Heart right ventricle (tissue), 16 donors: ENCODE measurements at regions not wholly inside any gene's neighbourhood (a gene's known extent, or its start where the extent isn't known, plus 50 kb on each side); places are given as distances from the start of the nearest gene placed in this dataset.

Source experiments
- ATAC-seq, 8 donors: fragments of 200-7000 bp; cut with Tn5 transposase; one replicate each; pipeline ENCODE4 v1.9.1; 2020; ENCODE audit warnings: mild to moderate bottlenecking in 8 of 8, moderate library complexity in 8 of 8, moderate number of reproducible peaks in 1 of 8
- DNase-seq, 2 donors: peaks; one replicate each; pipeline ENCODE4 v3.0.0-alpha.2; 2020
- H3K27ac ChIP-seq, 10 donors: fragments of 200-600 bp; sonication (generic) in 2 of 10; one replicate each; pipeline versions ENCODE4 v1.5.0 to v1.8.0; 2020 to 2022; ENCODE audit warnings: mild to moderate bottlenecking in 3 of 10
- H3K27me3 ChIP-seq, 7 donors: fragments of 200-600 bp; one replicate each; pipeline ENCODE4 v1.8.0; 2021 to 2022; ENCODE audit warnings: mild to moderate bottlenecking in 2 of 7
- H3K36me3 ChIP-seq, 9 donors: fragments of 200-600 bp; sonication (generic) in 1 of 9; one replicate each; pipeline versions ENCODE4 v1.5.0 to v1.8.0; 2020 to 2022; ENCODE audit warnings: mild to moderate bottlenecking in 2 of 9
- H3K4me1 ChIP-seq, 9 donors: fragments of 200-600 bp; sonication (generic) in 1 of 9; one replicate each; pipeline versions ENCODE4 v1.5.0 to v1.8.0; 2020 to 2022; ENCODE audit warnings: mild to moderate bottlenecking in 4 of 9
- H3K4me3 ChIP-seq, 10 donors: fragments of 200-600 bp; sonication (generic) in 2 of 10; one replicate each; pipeline versions ENCODE4 v1.5.0 to v1.8.0; 2020 to 2022; ENCODE audit warnings: mild to moderate bottlenecking in 7 of 10, moderate library complexity in 2 of 10
- H3K9me3 ChIP-seq, 11 donors: fragments of 200-600 bp in 10 of 11; sonication (generic) in 2 of 11; one replicate each; pipeline versions ENCODE4 v1.5.0 to v1.8.0; 2013 to 2022; ENCODE audit warnings: mild to moderate bottlenecking in 2 of 11, control low read depth in 1 of 11, moderate library complexity in 1 of 11
- CTCF ChIP-seq, 9 donors: fragments of 200-600 bp; sonication (generic) in 2 of 9; IDR thresholded peaks; one replicate each; pipeline versions ENCODE4 v1.5.0 to v1.8.0; 2021 to 2022; ENCODE audit warnings: antibody characterized with exemption in 9 of 9, mild to moderate bottlenecking in 5 of 9, moderate library complexity in 1 of 9
- WGBS, 2 donors: extraction: QIAGEN DNeasy Blood & Tissue Kit; methylation state at CpG; one replicate each; pipeline ENCODE4 v1.1.7; 2013; ENCODE audit warnings: inconsistent platforms in 1 of 2; 5-methylcytosine and 5-hydroxymethylcytosine counted together
- intact Hi-C, 10 donors: fragments of 100-400 bp; cut with DNase I; formaldehyde crosslinking; loops; one replicate each; pipeline versions ENCODE4 v1.11.1 to v1.14.2; 2022
- donor health status: Arrhythmogenic right ventricular cardiomyopathy.
- donor health status: ischemic (EF 13 %, LVEDD 7.1; RV severe dilation, severe dysfunction).
- donor health status: healthy with polysubstance abuse.
- donor health status: DM: no; HTN: yes; CAD: no.
- donor health status: DM: no; HTN: no; CAD: no.
- donor health status: ischemic (EF 25% LVEDD 6.9; RV normal size, moderate dysfunction).
- donor health status: ischemic (EF 25% LVEDD 5.7; RV mildly dilated, moderate dysfunction).
- donor health status: healthy.
- donor health status: DM: yes; HTN: yes; CAD: no.
- donor health status: Ischemic cardiomyopathy.
- donor health status: ischemic (EF 35%, LVEDD 5.7; RV mildly dilated, moderate dysfunction).
- donor health status: nonischemic (EF 11% LVEDD 7.7; RV severe dilation, severe dysfunction).
- donor health status: DM: yes; HTN: yes; CAD: no.
- donor health status: PGD.
- donor health status: ischemic (EF 29% LVEDD 5.4; RV normal size, mild dysfunction).
- donor health status: nonischemic (EF 23%, LVEDD 6.1; RV moderate dilation, normal function).

- DNase-seq (no peak), ATAC-seq (peak in 1 of 8 donors; percentile 10)
- intact Hi-C loops = no loop called here
- Histone ChIP-seq H3K27me3 (no peaks in the 10 kb centered on the region), H3K4me3 (no peak overlapping the region), H3K9me3 (no peaks in the 10 kb centered on the region), H3K27ac (no peak overlapping the region), H3K36me3 (no peaks in the 10 kb centered on the region), H3K4me1 (peaks cover 0 to 18% (median 10%) of the 10 kb centered on the region in 9 donors)
- WGBS, 2 donors = 64 to 79% methylated on average over 5 of the region's 5 CpGs
- no peak for TF ChIP-seq CTCF (IDR thresholded peaks at IDR 0.05)
Measured at GRCh38 chr2:120905298-120905697, 169.6 kb downstream of the GLI2 start.

GRCh38 chr2:120905824-120906571 lies 170.3 kb downstream of the GLI2 start:
- H3K4me3 ChIP-seq = no peak overlapping the region
- no peaks in the 10 kb centered on the region for H3K36me3 ChIP-seq
- no peaks in the 10 kb centered on the region for H3K9me3 ChIP-seq
- H3K27ac ChIP-seq = no peak overlapping the region
- peaks cover 0 to 18% (median 10%) of the 10 kb centered on the region in 9 donors for H3K4me1 ChIP-seq
- intact Hi-C loops = no loop called here
- no peak for DNase-seq
- no peaks in the 10 kb centered on the region for H3K27me3 ChIP-seq
- no peak for TF ChIP-seq CTCF (IDR thresholded peaks at IDR 0.05)
- ATAC-seq = peak in 2 of 8 donors; percentile 5 to 35
- WGBS, 2 donors = 84 to 85% methylated on average over 19 of the region's 19 CpGs

GRCh38 chr2:120906914-120907313 lies 171.2 kb downstream of the GLI2 start:
- no peak for DNase-seq
- peaks cover 0 to 20% (median 10%) of the 10 kb centered on the region in 9 donors for H3K4me1 ChIP-seq
- no peak overlapping the region for H3K4me3 ChIP-seq
- intact Hi-C loops = no loop called here
- H3K36me3 ChIP-seq = no peaks in the 10 kb centered on the region
- no peaks in the 10 kb centered on the region for H3K27me3 ChIP-seq
- WGBS, 2 donors = 93 to 96% methylated on average over 6 of the region's 6 CpGs
- H3K27ac ChIP-seq = no peak overlapping the region
- no peaks in the 10 kb centered on the region for H3K9me3 ChIP-seq
- no peak for ATAC-seq
- no peak for TF ChIP-seq CTCF (IDR thresholded peaks at IDR 0.05)

- Histone ChIP-seq H3K4me1 (peaks cover 7 to 29% (median 18%) of the 10 kb centered on the region in 9 donors), H3K4me3 (no peak overlapping the region), H3K27ac (no peak overlapping the region), H3K36me3 (no peaks in the 10 kb centered on the region), H3K9me3 (no peaks in the 10 kb centered on the region), H3K27me3 (no peaks in the 10 kb centered on the region)
- ATAC-seq = no peak
- WGBS, 2 donors = 91 to 94% methylated on average over 4 of the region's 4 CpGs
- intact Hi-C loops = no loop called here
- no peak for DNase-seq
- TF ChIP-seq CTCF (IDR thresholded peaks at IDR 0.05) = no peak
Measured at GRCh38 chr2:120907822-120908221, 172.2 kb downstream of the GLI2 start.
